ENCODE measurements at regions not wholly inside any gene's neighbourhood (a gene's known extent, or its start where the extent isn't known, plus 50 kb on each side); places are given as distances from the start of the nearest gene placed in this dataset.

DNA sequence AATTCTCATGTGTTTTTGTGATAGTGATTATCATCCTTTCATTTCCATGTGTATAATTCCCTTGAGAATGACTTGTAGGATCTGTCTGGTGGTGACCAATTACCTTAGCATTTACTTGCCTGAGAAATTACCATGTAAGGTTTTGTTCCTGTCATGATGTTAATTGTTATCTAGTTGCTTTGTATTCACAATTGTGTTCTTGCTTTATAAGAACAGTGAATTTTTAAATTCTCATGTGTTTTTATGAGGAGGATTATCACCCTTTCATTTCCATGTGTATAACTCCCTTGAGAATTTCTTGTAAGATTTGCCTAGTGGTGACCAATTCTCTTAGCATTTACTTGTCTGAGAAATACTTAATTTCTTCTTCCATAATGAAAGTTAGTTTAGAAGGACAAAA lies 758.2 kb upstream of the NDST4 start:
- CTCF ChIA-PET, result no interaction called here
- H3K4me3 ChIP-seq (ENCODE audit: low read depth, low read length), result no peak overlapping the region
- TF ChIP-seq, protein P1, sequence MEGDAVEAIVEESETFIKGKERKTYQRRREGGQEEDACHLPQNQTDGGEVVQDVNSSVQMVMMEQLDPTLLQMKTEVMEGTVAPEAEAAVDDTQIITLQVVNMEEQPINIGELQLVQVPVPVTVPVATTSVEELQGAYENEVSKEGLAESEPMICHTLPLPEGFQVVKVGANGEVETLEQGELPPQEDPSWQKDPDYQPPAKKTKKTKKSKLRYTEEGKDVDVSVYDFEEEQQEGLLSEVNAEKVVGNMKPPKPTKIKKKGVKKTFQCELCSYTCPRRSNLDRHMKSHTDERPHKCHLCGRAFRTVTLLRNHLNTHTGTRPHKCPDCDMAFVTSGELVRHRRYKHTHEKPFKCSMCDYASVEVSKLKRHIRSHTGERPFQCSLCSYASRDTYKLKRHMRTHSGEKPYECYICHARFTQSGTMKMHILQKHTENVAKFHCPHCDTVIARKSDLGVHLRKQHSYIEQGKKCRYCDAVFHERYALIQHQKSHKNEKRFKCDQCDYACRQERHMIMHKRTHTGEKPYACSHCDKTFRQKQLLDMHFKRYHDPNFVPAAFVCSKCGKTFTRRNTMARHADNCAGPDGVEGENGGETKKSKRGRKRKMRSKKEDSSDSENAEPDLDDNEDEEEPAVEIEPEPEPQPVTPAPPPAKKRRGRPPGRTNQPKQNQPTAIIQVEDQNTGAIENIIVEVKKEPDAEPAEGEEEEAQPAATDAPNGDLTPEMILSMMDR (IDR thresholded peaks at IDR 0.05; ENCODE audit: insufficient read depth, low read length, missing control alignments), result no peak
- POLR2A ChIA-PET, result no interaction called here
- no peak for DNase-seq (ENCODE audit: low read depth, low spot score)

DNA sequence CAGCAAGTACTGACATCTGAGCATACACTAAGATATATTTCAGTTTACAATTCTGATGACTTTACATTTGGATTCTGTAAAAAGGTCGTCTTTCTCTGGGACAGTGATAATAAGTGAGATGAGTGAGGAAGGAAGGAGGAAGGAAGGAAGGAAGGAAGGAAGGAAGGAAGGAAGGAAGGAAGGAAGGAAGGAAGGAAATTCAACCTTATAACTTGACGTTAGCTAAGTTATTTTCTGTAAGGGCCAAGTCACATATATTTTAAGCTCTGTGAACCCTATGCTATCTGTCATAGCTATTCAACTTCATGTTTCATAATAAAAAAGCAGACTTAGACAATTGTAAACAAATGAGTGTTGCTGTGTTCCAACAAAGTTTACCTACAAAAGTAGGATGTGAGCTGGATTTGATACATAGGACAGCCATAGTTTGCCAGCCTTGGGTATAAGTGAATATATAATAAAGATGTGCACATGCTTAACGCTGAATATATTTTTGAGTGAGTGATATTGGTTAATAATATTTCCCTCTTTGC lies 753.0 kb upstream of the NDST4 start:
- CTCF ChIA-PET, result no interaction called here

DNA sequence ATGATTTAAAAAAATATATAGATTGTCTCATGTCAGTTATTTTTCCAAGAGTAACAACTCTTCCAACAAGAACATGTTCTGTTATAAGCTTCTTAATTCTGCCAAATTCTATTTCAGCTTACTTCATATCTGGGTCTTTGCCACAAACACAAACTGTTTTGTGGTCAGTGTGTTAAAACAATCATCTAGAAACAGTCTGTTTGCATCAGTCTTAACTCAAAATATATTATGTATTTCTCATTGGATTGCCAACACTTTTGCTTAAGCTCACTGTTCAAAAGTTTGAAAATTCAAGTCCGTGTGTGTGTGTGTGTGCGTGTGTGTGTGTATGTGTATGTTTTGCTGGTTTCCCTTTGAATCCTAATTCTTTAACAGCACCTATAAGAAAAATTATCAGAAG lies 752.3 kb upstream of the NDST4 start:
- POLR2A ChIA-PET, result no interaction called here
- CTCF ChIA-PET, result no interaction called here
- TF ChIP-seq, protein P1 (IDR thresholded peaks at IDR 0.05; ENCODE audit: insufficient read depth, low read length, missing control alignments), result no peak
- DNase-seq (ENCODE audit: low read depth, low spot score), result no peak
- no peak overlapping the region for H3K4me3 ChIP-seq (ENCODE audit: low read depth, low read length)

More for the DNA sequence above, 753.0 kb upstream of the NDST4 start:
- no peak overlapping the region for H3K4me3 ChIP-seq (ENCODE audit: low read depth, low read length)
- POLR2A ChIA-PET, result no interaction called here
- no peak for DNase-seq (ENCODE audit: low read depth, low spot score)
- TF ChIP-seq, protein P1 (IDR thresholded peaks at IDR 0.05; ENCODE audit: insufficient read depth, low read length, missing control alignments), result no peak

DNA sequence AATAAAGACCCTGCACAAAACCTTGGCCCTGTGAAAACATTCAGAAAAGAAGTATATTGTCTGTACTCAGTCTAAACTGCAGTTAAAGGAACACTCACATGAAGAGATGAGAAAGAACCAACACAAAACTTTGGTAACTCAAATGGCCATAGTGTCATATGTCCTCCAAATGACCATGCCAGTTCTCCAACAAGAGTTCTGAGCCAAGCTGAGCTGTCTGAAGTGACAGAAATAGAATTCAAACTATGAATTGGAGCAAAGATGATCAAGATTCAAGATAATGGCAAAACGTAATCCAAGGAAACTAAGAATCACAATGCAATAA lies 739.3 kb upstream of the NDST4 start:
- POLR2A ChIA-PET, result no interaction called here
- TF ChIP-seq, protein P1 (IDR thresholded peaks at IDR 0.05; ENCODE audit: insufficient read depth, low read length, missing control alignments), result no peak
- H3K4me3 ChIP-seq (ENCODE audit: low read depth, low read length), result no peak overlapping the region
- DNase-seq (ENCODE audit: low read depth, low spot score), result no peak
- CTCF ChIA-PET, result no interaction called here

DNA sequence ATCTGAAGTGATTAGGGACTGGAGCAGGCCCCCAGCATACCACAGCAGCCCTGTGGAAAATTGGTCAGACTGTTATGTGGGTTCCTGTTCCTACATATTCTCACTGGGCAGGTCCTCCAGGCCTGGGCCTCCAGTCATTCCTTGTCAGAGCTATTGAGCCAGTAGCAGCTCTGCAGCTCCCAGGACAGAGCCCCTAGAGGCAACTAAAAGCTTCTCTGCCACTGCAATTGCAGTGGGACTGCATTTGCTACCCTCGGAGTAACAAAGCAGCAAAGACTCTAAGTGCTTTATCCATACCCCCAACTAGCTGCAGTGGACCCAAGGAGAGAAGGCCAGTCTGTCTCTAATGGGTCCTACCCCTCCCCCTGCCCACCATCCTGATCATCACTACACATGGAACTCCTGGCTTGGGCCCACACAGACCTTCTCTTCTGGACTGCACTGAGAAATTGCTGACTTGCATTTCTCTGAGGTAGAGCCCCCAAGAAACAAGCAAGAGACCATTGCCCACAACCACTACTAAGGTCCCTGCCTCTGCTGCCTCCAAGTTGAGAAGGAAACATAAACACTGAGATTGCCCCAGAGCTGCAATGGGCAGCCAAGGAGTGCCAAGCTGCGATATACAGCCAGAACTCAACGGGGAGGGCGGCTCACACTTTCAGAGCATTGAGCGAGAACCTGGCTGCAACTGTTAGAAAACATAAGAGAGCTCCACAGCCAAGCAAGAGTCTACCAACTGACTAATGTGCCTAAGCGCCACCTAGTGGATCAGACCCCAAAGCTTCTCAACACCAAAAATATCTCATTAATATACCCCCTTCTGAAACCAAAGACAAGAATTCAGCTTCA lies 738.7 kb upstream of the NDST4 start:
- TF ChIP-seq, protein P1 (IDR thresholded peaks at IDR 0.05; ENCODE audit: insufficient read depth, low read length, missing control alignments), result no peak
- no peak for DNase-seq (ENCODE audit: low read depth, low spot score)
- CTCF ChIA-PET, result no interaction called here
- POLR2A ChIA-PET, result no interaction called here
- no peak overlapping the region for H3K4me3 ChIP-seq (ENCODE audit: low read depth, low read length)

DNA sequence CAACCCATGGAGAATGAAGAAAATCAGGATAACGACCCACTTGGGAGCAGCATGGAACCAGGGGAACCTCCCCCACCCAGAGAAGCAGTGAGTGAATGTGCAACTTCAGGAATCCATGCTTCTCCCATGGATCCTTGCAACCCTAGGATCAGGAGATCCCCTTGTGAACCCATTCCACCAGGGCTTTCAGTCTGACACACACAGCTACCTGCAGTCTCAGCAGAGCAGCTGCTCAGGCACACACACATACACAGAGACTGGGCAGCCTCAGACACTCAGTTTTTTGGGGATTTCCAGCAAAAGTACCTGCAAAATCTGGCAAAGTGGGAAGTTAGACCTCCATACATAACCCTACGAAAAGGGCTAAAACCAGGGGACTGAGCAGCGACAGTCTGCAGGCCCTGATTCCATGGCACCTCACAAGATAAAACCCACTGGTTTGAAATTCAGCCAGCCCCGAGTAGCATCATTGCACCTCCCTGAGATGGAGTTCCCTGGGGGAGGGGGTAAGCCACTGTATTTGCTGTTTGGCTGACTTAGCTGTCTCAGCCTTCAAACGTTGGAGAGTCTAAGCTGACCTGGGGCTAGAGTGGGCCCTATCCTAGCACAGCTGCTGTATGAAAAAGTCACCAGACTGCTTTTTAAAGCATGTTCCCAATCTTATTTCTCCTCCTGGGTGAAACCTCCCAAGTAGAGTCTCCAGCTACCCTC lies 737.5 kb upstream of the NDST4 start:
- no peak for DNase-seq (ENCODE audit: low read depth, low spot score)

More for the DNA sequence above, 737.5 kb upstream of the NDST4 start:
- ChIA-PET CTCF (no interaction called here), POLR2A (no interaction called here)
- H3K4me3 ChIP-seq (ENCODE audit: low read depth, low read length), result no peak overlapping the region
- TF ChIP-seq, protein P1 (IDR thresholded peaks at IDR 0.05; ENCODE audit: insufficient read depth, low read length, missing control alignments), result no peak

Measured in AG04449 (cell line).